Left ventricle myocardium inferior (tissue), 1 donor: ENCODE measurements at regions not wholly inside any gene's neighbourhood (a gene's known extent, or its start where the extent isn't known, plus 50 kb on each side); places are given as distances from the start of the nearest gene placed in this dataset.

Source experiments
- DNase-seq: peaks from one replicate; pipeline ENCODE4 v3.0.0-alpha.2; 2020
- H3K27ac ChIP-seq: fragments of 200-600 bp; replicated peaks from 2 replicates; pipeline ENCODE4 v1.8.0; 2021
- H3K27me3 ChIP-seq: fragments of 200-600 bp; 2 replicates; pipeline ENCODE4 v1.8.0; 2021; ENCODE audit warnings: low read depth
- H3K36me3 ChIP-seq: fragments of 200-600 bp; 2 replicates; pipeline ENCODE4 v1.8.0; 2021
- H3K4me1 ChIP-seq: fragments of 200-600 bp; 2 replicates; pipeline ENCODE4 v1.8.0; 2021
- H3K4me3 ChIP-seq: fragments of 200-600 bp; 2 replicates; pipeline ENCODE4 v1.8.0; 2021; ENCODE audit warnings: mild to moderate bottlenecking, moderate library complexity
- H3K9me3 ChIP-seq: fragments of 200-600 bp; replicated peaks from 2 replicates; pipeline ENCODE4 v1.8.0; 2021
- intact Hi-C: fragments of 100-400 bp; cut with micrococcal nuclease; formaldehyde crosslinking; loops from one replicate; pipeline ENCODE4 v1.11.0; 2022
- TF ChIP-seq, protein P1 (sequence below): fragments of 200-600 bp; IDR thresholded peaks from 2 replicates; pipeline ENCODE4 v1.8.0; 2021; ENCODE audit warnings: antibody characterized with exemption, mild to moderate bottlenecking, borderline replicate concordance
- donor health status: DM: no; HTN: yes; CAD: no; lungs with severe emphysema.

DNA sequence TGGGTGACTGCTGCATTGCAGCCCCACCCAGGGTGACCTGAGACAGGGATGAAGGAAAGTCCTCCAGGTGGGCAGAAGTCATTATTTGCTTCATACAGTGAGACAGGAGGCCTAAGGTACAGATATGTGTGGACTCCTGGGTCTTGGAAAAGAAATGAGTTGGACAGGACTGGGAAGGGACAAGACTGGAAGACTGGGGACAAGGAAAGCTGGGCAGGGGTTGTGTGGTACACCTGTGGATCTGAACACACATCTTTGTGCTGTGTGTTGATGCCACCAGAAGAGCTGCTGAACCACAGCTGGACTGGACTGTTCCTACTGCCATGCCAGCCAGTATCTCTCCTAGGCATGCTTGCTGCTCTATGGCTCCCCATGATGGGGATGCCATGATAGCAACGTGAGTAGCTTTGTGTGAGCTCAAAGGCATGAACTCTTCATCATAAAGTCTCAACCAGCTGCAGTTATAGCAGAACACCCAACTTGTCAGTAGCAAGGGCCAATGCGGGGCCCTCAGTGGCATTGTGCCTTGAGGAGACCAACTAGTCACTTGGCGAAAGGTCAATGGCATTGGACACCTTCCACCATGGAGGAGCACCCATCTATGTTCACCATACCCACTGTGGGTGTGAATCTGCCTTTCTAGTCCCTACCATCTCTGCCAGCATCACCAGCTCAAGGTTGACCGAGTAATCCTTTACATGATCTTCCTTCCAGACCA is 76.0 kb upstream of the GRB10 start:
- intact Hi-C loops: no loop called here
- TF ChIP-seq, protein P1, sequence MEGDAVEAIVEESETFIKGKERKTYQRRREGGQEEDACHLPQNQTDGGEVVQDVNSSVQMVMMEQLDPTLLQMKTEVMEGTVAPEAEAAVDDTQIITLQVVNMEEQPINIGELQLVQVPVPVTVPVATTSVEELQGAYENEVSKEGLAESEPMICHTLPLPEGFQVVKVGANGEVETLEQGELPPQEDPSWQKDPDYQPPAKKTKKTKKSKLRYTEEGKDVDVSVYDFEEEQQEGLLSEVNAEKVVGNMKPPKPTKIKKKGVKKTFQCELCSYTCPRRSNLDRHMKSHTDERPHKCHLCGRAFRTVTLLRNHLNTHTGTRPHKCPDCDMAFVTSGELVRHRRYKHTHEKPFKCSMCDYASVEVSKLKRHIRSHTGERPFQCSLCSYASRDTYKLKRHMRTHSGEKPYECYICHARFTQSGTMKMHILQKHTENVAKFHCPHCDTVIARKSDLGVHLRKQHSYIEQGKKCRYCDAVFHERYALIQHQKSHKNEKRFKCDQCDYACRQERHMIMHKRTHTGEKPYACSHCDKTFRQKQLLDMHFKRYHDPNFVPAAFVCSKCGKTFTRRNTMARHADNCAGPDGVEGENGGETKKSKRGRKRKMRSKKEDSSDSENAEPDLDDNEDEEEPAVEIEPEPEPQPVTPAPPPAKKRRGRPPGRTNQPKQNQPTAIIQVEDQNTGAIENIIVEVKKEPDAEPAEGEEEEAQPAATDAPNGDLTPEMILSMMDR: no peak

DNA sequence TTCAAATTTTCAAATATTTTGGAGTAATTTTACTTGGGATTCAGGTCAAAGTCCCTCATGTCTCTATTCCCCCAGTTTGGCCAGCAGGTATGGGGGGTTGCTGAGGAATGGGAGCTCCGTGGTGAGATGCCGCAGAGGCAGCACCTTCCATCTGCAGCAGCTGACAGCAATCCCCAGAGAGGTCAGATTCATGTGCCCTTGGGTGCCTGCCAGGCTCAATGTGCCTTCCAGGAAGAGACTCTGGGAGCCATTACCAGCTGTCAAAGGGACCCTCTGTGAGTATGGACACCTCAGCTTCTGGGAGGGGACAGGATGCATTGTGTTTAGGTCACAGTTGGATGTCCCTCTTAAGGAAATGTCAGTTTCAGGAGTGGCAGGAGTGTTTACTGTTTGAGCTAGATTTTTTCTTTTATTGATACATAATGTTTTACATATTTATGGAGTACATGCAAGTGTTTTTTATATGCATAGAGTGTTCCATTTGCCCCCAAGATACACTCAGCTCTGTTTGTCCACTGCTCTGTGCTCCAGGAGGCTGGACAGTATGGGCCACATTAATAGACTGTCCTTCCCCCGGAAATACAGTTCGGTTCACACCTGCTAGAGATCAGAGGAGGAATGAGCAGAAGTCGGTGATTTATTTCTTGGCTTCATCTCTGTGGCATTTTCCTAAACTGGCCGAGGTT is 75.3 kb upstream of the GRB10 start:
- H3K9me3 ChIP-seq: no peaks in the 10 kb centered on the region
- peak; percentile 33 for DNase-seq
- intact Hi-C loops: no loop called here
- TF ChIP-seq, protein P1: no peak
- H3K27me3 ChIP-seq: no peaks in the 10 kb centered on the region
- H3K27ac ChIP-seq: no peak overlapping the region
- H3K36me3 ChIP-seq: no peaks in the 10 kb centered on the region
- peaks cover 10% of the 10 kb centered on the region for H3K4me1 ChIP-seq
- no peak overlapping the region for H3K4me3 ChIP-seq

More for the DNA sequence above, 76.0 kb upstream of the GRB10 start:
- Histone ChIP-seq H3K9me3 (no peaks in the 10 kb centered on the region), H3K4me1 (peaks cover 10% of the 10 kb centered on the region), H3K27me3 (no peaks in the 10 kb centered on the region), H3K4me3 (no peak overlapping the region), H3K27ac (no peak overlapping the region), H3K36me3 (no peaks in the 10 kb centered on the region)
- DNase-seq: no peak

DNA sequence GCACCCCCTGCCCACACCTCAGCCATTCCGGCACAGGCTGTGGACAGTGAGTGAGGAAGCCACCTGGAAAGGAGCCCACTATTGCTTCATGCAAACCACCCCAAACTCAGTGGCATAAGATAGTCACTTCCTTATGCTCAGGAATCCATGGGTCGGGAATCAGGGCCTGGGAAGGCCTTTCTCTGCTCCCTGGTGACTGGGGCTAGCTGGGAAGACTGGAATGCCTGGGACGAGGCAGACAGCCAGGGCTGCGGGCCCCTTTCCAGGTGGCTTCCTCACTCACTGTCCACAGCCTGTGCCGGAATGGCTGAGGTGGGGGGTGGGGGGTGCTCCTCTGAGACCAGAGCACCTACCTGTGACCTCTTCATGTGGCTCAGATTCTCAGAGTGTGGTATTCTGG is 74.1 kb upstream of the GRB10 start:
- TF ChIP-seq, protein P1: no peak
- intact Hi-C loops: no loop called here
- DNase-seq: no peak

DNA sequence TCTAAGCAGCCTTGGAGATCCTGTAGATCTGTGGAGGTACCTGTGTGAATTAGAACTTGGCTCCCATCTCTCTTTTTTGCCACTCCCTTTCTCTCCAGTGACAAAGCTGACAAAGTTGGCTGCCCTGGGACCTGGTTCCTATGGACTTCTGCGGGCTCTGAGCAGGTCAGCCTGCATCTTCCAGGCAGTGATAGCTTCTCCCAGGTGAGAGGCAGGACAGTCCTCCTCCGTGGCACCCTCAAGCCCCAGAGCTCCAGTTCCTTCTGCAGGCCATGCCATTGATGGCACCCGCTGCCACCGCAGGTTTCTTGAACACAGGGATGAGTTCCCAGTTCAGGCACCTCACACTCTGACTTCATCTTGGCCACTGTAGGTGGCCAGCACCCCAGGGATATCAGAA is 73.5 kb upstream of the GRB10 start:
- Histone ChIP-seq H3K4me3 (no peak overlapping the region), H3K9me3 (no peaks in the 10 kb centered on the region), H3K27me3 (no peaks in the 10 kb centered on the region), H3K4me1 (peaks cover 10% of the 10 kb centered on the region), H3K36me3 (no peaks in the 10 kb centered on the region), H3K27ac (no peak overlapping the region)
- TF ChIP-seq, protein P1: no peak
- intact Hi-C loops: no loop called here
- no peak for DNase-seq

More for the DNA sequence above, 74.1 kb upstream of the GRB10 start:
- peaks cover 10% of the 10 kb centered on the region for H3K4me1 ChIP-seq
- no peaks in the 10 kb centered on the region for H3K9me3 ChIP-seq
- no peak overlapping the region for H3K27ac ChIP-seq
- no peak overlapping the region for H3K4me3 ChIP-seq
- no peaks in the 10 kb centered on the region for H3K27me3 ChIP-seq
- H3K36me3 ChIP-seq: no peaks in the 10 kb centered on the region

DNA sequence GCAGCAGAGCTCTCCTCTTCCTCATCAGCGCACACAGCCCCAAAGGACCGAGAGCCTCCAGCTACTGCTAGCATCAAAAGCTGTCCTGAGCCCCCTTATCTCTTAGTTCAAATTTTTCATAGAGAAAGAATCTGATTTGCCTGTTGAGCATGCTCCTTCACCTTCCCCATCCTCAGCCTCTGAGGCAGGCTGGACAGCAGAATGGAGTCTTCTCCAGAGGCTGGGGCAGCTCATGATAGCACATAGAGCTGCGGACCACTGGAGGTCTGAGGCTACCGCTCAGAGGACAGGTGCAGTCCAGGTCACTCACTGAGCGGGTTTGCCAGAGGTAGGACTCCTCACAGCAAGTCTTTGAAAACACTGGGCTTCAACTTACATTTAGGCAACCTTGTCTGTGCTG is 72.8 kb upstream of the GRB10 start:
- TF ChIP-seq, protein P1: no peak
- Histone ChIP-seq H3K4me3 (no peak overlapping the region), H3K9me3 (no peaks in the 10 kb centered on the region), H3K27ac (no peak overlapping the region), H3K4me1 (peaks cover 10% of the 10 kb centered on the region), H3K36me3 (no peaks in the 10 kb centered on the region), H3K27me3 (no peaks in the 10 kb centered on the region)
- DNase-seq: no peak
- intact Hi-C loops: no loop called here
